ENCODE measurements at regions not wholly inside any gene's neighbourhood (a gene's known extent, or its start where the extent isn't known, plus 50 kb on each side); places are given as distances from the start of the nearest gene placed in this dataset.

DNA sequence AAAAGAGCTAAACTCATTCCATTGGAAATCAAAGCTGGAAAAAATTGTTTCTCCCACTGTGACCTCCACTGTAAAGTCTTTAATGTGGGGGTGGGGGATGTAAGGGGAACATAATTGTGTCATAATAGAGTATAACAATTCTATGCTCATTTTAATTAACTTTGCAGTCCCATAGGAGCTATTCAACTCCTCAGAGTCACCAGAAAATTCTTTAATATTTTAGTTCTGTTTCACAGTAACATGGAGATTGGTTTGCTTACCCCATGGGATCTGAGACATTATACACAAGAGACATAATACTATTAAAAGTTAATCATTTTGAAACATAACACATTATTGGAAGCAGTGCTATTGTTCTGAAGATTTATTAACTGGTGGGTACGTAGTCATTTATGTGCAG, 765.9 kb upstream of the GRM7 start:
- Histone ChIP-seq H3K27me3 (no peaks in the 10 kb centered on the region), H3K4me3 (no peak overlapping the region), H3K9me3 (no peaks in the 10 kb centered on the region), H3K4me1 (no peaks in the 10 kb centered on the region), H3K36me3 (no peaks in the 10 kb centered on the region), H3K27ac (no peak overlapping the region)
- intact Hi-C loops (cut with DNase I; ENCODE audit: low total_unique reads), result no loop called here
- no peak for TF ChIP-seq POLR2A (IDR thresholded peaks at IDR 0.05)
- TF ChIP-seq, protein P1, sequence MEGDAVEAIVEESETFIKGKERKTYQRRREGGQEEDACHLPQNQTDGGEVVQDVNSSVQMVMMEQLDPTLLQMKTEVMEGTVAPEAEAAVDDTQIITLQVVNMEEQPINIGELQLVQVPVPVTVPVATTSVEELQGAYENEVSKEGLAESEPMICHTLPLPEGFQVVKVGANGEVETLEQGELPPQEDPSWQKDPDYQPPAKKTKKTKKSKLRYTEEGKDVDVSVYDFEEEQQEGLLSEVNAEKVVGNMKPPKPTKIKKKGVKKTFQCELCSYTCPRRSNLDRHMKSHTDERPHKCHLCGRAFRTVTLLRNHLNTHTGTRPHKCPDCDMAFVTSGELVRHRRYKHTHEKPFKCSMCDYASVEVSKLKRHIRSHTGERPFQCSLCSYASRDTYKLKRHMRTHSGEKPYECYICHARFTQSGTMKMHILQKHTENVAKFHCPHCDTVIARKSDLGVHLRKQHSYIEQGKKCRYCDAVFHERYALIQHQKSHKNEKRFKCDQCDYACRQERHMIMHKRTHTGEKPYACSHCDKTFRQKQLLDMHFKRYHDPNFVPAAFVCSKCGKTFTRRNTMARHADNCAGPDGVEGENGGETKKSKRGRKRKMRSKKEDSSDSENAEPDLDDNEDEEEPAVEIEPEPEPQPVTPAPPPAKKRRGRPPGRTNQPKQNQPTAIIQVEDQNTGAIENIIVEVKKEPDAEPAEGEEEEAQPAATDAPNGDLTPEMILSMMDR (IDR thresholded peaks at IDR 0.05), result no peak
- DNase-seq, result no peak

DNA sequence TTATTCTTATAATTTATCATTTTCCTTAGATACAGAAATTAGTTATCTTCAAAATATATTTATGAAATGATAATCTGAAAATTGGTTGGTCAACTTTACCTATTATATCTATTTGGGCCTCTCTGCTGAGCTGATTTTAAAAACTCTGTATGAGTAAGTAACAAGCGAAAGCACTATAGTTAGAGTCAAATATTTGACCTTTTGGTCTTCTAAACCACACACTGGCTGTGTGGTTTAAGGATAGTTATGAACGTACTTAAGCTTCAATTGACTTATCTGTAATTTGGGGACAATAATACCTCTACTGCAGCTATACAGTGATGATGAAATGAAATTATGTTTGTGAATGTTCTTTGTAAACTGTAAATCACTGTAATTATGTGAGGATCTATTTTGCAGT, 763.9 kb upstream of the GRM7 start:
- no peaks in the 10 kb centered on the region for H3K36me3 ChIP-seq
- no peaks in the 10 kb centered on the region for H3K27me3 ChIP-seq
- H3K9me3 ChIP-seq, result no peaks in the 10 kb centered on the region
- intact Hi-C loops (cut with DNase I; ENCODE audit: low total_unique reads), result no loop called here
- H3K27ac ChIP-seq, result no peak overlapping the region
- no peak overlapping the region for H3K4me3 ChIP-seq
- H3K4me1 ChIP-seq, result no peaks in the 10 kb centered on the region
- no peak for DNase-seq
- TF ChIP-seq, protein P1 (IDR thresholded peaks at IDR 0.05), result no peak
- no peak for TF ChIP-seq POLR2A (IDR thresholded peaks at IDR 0.05)

DNA sequence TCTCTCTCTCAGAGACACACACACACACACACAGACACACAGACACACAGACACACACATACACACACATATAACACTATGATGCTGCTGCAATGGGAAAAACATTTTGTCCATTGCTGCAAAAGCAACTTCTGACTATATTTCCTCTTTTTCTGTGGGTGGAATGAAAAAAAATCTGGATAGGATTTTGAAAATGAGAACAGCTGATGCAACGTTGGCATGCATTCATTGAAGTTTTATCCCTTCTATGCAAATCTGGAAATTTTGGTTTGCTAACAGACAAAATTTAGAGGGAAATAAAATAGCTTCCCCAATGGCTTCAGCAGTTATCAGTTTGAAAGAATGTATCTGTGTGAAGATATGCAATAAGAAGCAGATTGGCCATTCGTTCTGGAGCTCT, 763.4 kb upstream of the GRM7 start:
- TF ChIP-seq, protein P1 (IDR thresholded peaks at IDR 0.05), result no peak
- no peak for TF ChIP-seq POLR2A (IDR thresholded peaks at IDR 0.05)
- Histone ChIP-seq H3K27ac (no peak overlapping the region), H3K36me3 (no peaks in the 10 kb centered on the region), H3K9me3 (no peaks in the 10 kb centered on the region), H3K4me3 (no peak overlapping the region), H3K27me3 (no peaks in the 10 kb centered on the region), H3K4me1 (no peaks in the 10 kb centered on the region)
- intact Hi-C loops (cut with DNase I; ENCODE audit: low total_unique reads), result no loop called here
- DNase-seq, result no peak

DNA sequence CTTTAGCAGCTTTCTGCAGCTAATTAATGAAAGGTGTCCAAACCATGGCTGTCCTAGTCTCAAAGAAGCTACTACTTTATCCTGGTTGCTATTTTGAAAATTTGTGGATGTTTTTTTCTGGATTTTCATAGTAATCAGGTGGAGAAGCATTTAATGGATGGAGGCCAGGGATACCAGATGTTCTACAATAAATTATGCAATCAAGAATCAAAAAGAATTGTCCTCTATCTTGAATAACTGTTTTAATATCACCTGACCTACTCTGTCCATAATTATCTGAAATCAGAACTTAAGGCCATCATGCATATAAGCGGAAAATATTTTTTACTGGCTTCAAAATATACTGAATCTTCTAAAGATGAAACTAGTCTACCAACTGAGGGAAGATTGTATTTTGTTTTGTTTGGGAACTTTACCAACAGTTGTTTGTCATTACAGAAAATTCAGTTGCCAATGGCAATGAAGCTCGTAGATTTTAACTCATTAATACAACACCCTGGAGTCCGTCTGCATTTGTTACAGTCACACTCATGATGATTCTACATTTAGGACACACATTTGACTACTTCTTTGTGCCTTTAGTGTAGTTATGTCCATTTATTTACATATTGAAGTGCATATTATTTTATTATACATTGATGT, 762.3 kb upstream of the GRM7 start:
- Histone ChIP-seq H3K4me1 (no peaks in the 10 kb centered on the region), H3K4me3 (no peak overlapping the region), H3K9me3 (no peaks in the 10 kb centered on the region), H3K27ac (no peak overlapping the region), H3K27me3 (no peaks in the 10 kb centered on the region), H3K36me3 (no peaks in the 10 kb centered on the region)
- no peak for DNase-seq
- intact Hi-C loops (cut with DNase I; ENCODE audit: low total_unique reads), result no loop called here
- TF ChIP-seq, protein P1 (IDR thresholded peaks at IDR 0.05), result no peak
- TF ChIP-seq POLR2A (IDR thresholded peaks at IDR 0.05), result no peak

DNA sequence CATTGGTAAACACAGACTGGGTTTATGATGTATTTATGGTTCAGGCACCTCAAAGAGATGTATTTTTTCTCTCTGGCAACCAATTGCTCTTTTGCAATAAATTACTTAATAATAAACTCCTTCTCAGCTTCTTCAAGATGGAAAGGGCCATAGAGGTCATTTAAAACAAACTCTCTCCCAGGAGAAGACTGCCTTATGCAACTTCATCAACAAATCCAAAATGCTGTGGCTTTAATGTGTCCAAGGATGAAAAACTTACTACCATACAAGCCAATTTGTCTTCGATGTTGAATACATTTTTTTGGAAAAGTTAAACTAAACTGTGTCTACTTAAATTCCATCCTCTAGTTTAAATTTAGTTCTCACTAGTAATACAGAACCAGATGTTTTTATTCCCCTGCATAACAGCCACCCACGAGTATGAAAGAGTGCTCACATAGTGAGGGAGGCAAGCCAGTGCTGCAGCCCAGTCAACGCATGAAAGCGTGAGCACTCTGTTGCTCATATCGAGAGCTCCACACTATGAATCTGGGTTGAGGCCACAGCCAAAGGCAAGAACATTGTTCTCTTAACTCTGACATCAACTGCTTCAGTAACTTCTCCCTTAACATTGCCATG, 761.3 kb upstream of the GRM7 start:
- no peak overlapping the region for H3K4me3 ChIP-seq
- TF ChIP-seq POLR2A (IDR thresholded peaks at IDR 0.05), result no peak
- TF ChIP-seq, protein P1 (IDR thresholded peaks at IDR 0.05), result no peak
- H3K4me1 ChIP-seq, result no peaks in the 10 kb centered on the region
- peak overlapping the region in 1 of 2 donors; percentile 49 for H3K27ac ChIP-seq
- intact Hi-C loops (cut with DNase I; ENCODE audit: low total_unique reads), result no loop called here
- H3K9me3 ChIP-seq, result no peaks in the 10 kb centered on the region
- no peaks in the 10 kb centered on the region for H3K27me3 ChIP-seq
- DNase-seq, result peak in 1 of 2 donors; percentile 12
- H3K36me3 ChIP-seq, result no peaks in the 10 kb centered on the region
